ENCODE measurements at regions not wholly inside any gene's neighbourhood (a gene's known extent, or its start where the extent isn't known, plus 50 kb on each side); places are given as distances from the start of the nearest gene placed in this dataset.

- no peak overlapping the region for H3K4me3 ChIP-seq (replicated peaks; ENCODE audit: low read depth, low read length)
- DNase-seq (ENCODE audit: extremely low read depth, low read depth), result no peak
- no peak for TF ChIP-seq CTCF (IDR thresholded peaks at IDR 0.05; ENCODE audit: low read depth, low read length, missing control alignments)
These were observed 226.1 kb upstream of the DIO3 start for GRCh38 chr14:101335061-101335661.

GRCh38 chr14:101336183-101336582 is 225.1 kb upstream of the DIO3 start:
- no peak overlapping the region for H3K4me3 ChIP-seq (replicated peaks; ENCODE audit: low read depth, low read length)
- no peak for DNase-seq (ENCODE audit: extremely low read depth, low read depth)
- no peak for TF ChIP-seq CTCF (IDR thresholded peaks at IDR 0.05; ENCODE audit: low read depth, low read length, missing control alignments)

GRCh38 chr14:101337053-101337452 is 224.2 kb upstream of the DIO3 start:
- no peak for DNase-seq (ENCODE audit: extremely low read depth, low read depth)
- TF ChIP-seq CTCF (IDR thresholded peaks at IDR 0.05; ENCODE audit: low read depth, low read length, missing control alignments), result no peak
- H3K4me3 ChIP-seq (replicated peaks; ENCODE audit: low read depth, low read length), result no peak overlapping the region

GRCh38 chr14:101340556-101340955 is 220.7 kb upstream of the DIO3 start:
- TF ChIP-seq CTCF (IDR thresholded peaks at IDR 0.05; ENCODE audit: low read depth, low read length, missing control alignments), result no peak
- no peak for DNase-seq (ENCODE audit: extremely low read depth, low read depth)
- H3K4me3 ChIP-seq (replicated peaks; ENCODE audit: low read depth, low read length), result no peak overlapping the region

- no peak overlapping the region for H3K4me3 ChIP-seq (replicated peaks; ENCODE audit: low read depth, low read length)
- DNase-seq (ENCODE audit: extremely low read depth, low read depth), result no peak
- TF ChIP-seq CTCF (IDR thresholded peaks at IDR 0.05; ENCODE audit: low read depth, low read length, missing control alignments), result no peak
These were observed 213.2 kb upstream of the DIO3 start for GRCh38 chr14:101347893-101348777.

GRCh38 chr14:101349108-101349507 is 212.2 kb upstream of the DIO3 start:
- no peak for DNase-seq (ENCODE audit: extremely low read depth, low read depth)
- no peak for TF ChIP-seq CTCF (IDR thresholded peaks at IDR 0.05; ENCODE audit: low read depth, low read length, missing control alignments)
- H3K4me3 ChIP-seq (replicated peaks; ENCODE audit: low read depth, low read length), result no peak overlapping the region

Measured in HFF-Myc (cell line).